Adrenal gland (tissue), 9 donors: ENCODE measurements at regions not wholly inside any gene's neighbourhood (a gene's known extent, or its start where the extent isn't known, plus 50 kb on each side); places are given as distances from the start of the nearest gene placed in this dataset.

Experiments
- DNase-seq, 7 donors: peaks; one replicate each; pipeline ENCODE4 v3.0.0-alpha.2; 2019 to 2020
- H3K27ac ChIP-seq, 5 donors: fragments of 200-600 bp; sonication (generic) in 4 of 5; 1 replicate in 3 of 5; 2 replicates in 2 of 5; pipeline versions ENCODE4 v1.5.1 to v1.8.0; 2016 to 2020; ENCODE audit warnings: mild to moderate bottlenecking in 1 of 5
- H3K27me3 ChIP-seq: fragments of 200-600 bp; 2 replicates; pipeline ENCODE4 v1.8.0; 2021
- H3K36me3 ChIP-seq, 2 donors: fragments of 200-600 bp; replicated peaks in 1 of 2; 1 replicate in 1 of 2; 2 replicates in 1 of 2; pipeline versions ENCODE4 v1.5.1 to v1.8.0; 2018 to 2022
- H3K4me1 ChIP-seq, 2 donors: fragments of 200-600 bp; replicated peaks in 1 of 2; 1 replicate in 1 of 2; 2 replicates in 1 of 2; pipeline versions ENCODE4 v1.5.1 to v1.8.0; 2018 to 2021
- H3K4me3 ChIP-seq, 4 donors: fragments of 200-600 bp; sonication (generic) in 3 of 4; one replicate each; pipeline ENCODE4 v1.5.1; 2016 to 2018
- H3K9me3 ChIP-seq, 3 donors: fragments of 200-600 bp; sonication (generic) in 1 of 3; replicated peaks in 1 of 3; 1 replicate in 2 of 3; 2 replicates in 1 of 3; pipeline versions ENCODE4 v1.5.1 to v1.8.0; 2016 to 2021
- CTCF ChIP-seq, 6 experiments: fragments of 450-650 bp in 4 of 6; fragments of 200-600 bp in 2 of 6; sonication (generic) in 1 of 6; IDR thresholded peaks; 1 replicate in 5 of 6; 2 replicates in 1 of 6; pipeline versions ENCODE4 v1.5.1 to v1.8.0; 2016 to 2021; ENCODE audit warnings: antibody characterized with exemption in 6 of 6, mild to moderate bottlenecking in 2 of 6, moderate library complexity in 1 of 6
- POLR2A ChIP-seq, 2 donors: fragments of 450-650 bp; IDR thresholded peaks; one replicate each; pipeline ENCODE4 v1.6.1; 2017; ENCODE audit warnings: antibody characterized with exemption in 2 of 2, mild to moderate bottlenecking in 2 of 2, moderate library complexity in 1 of 2
- WGBS, 4 donors: extraction: QIAGEN DNeasy Blood & Tissue Kit in 2 of 4; methylation state at CpG; one replicate each; pipeline versions ENCODE4 v1.1.5 to v1.1.7; 2013 to 2017; 5-methylcytosine and 5-hydroxymethylcytosine counted together
- intact Hi-C, 2 donors: fragments of 100-400 bp; cut with DNase I; formaldehyde crosslinking; loops; one replicate each; pipeline versions ENCODE4 v1.14.1 to v1.15.0; 2022 to 2023
- donor health status: healthy with polysubstance abuse.
- donor health status: Bipolar disorder and iron deficiency.
- donor health status: DM: yes; HTN: yes; CAD: no.
- donor health status: DM: no; HTN: no; CAD: no.
- donor health status: DM: no; HTN: no; CAD: no.

- TF ChIP-seq CTCF (IDR thresholded peaks at IDR 0.05) = no peak
- no peak for TF ChIP-seq POLR2A (IDR thresholded peaks at IDR 0.05)
- H3K9me3 ChIP-seq = no peaks in the 10 kb centered on the region
- no peak overlapping the region for H3K4me3 ChIP-seq
- intact Hi-C loops = no loop called here
- no peaks in the 10 kb centered on the region for H3K27me3 ChIP-seq
- H3K4me1 ChIP-seq = no peaks in the 10 kb centered on the region
- DNase-seq = no peak
- H3K27ac ChIP-seq = no peak overlapping the region
- no peaks in the 10 kb centered on the region for H3K36me3 ChIP-seq
- WGBS, 4 donors = 55 to 62% (median 58%) methylated on average over 6 to 9 of the region's 9 CpGs
These were observed 71.8 kb upstream of the LHFPL2 start for GRCh38 chr5:78720227-78720985.

- WGBS, 4 donors = 86 to 92% (median 89%) methylated on average over 8 of the region's 8 CpGs
- H3K27me3 ChIP-seq = no peaks in the 10 kb centered on the region
These were observed 71.1 kb upstream of the LHFPL2 start for GRCh38 chr5:78719504-78720219.

DNA sequence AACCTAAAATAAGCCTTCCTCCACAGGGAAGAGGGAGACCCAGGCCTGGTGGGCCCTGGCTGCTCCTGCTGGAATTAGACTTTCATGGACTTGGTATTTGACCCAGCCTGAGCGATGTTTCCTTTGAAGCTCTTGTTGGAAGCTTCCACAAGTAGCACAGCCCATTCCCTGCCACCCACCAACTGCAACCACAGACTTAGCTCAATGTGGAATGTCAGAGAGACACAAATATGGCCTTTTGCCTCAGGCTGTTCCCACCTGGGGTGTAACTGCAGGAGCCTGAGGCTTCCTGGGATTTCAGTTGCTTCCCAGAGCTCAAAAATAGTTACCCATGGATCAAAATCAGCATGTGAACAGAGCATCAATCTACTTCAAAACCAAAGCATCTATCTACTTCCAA, 70.3 kb upstream of the LHFPL2 start:
- no peaks in the 10 kb centered on the region for H3K36me3 ChIP-seq
- TF ChIP-seq POLR2A (IDR thresholded peaks at IDR 0.05) (no peak), CTCF (IDR thresholded peaks at IDR 0.05) (no peak)
- no peak overlapping the region for H3K4me3 ChIP-seq
- WGBS, 4 donors = 75 to 100% (median 92%) methylated on average over 1 of the region's 1 CpG
- DNase-seq = no peak
- intact Hi-C loops = no loop called here
- no peaks in the 10 kb centered on the region for H3K4me1 ChIP-seq
- H3K9me3 ChIP-seq = no peaks in the 10 kb centered on the region
- no peak overlapping the region for H3K27ac ChIP-seq
- H3K27me3 ChIP-seq = no peaks in the 10 kb centered on the region

More at GRCh38 chr5:78719504-78720219, 71.1 kb upstream of the LHFPL2 start:
- no peaks in the 10 kb centered on the region for H3K9me3 ChIP-seq
- no peak overlapping the region for H3K4me3 ChIP-seq
- intact Hi-C loops = no loop called here
- DNase-seq = no peak
- H3K36me3 ChIP-seq = no peaks in the 10 kb centered on the region
- H3K27ac ChIP-seq = no peak overlapping the region
- H3K4me1 ChIP-seq = no peaks in the 10 kb centered on the region
- TF ChIP-seq CTCF (IDR thresholded peaks at IDR 0.05) = no peak
- no peak for TF ChIP-seq POLR2A (IDR thresholded peaks at IDR 0.05)

DNA sequence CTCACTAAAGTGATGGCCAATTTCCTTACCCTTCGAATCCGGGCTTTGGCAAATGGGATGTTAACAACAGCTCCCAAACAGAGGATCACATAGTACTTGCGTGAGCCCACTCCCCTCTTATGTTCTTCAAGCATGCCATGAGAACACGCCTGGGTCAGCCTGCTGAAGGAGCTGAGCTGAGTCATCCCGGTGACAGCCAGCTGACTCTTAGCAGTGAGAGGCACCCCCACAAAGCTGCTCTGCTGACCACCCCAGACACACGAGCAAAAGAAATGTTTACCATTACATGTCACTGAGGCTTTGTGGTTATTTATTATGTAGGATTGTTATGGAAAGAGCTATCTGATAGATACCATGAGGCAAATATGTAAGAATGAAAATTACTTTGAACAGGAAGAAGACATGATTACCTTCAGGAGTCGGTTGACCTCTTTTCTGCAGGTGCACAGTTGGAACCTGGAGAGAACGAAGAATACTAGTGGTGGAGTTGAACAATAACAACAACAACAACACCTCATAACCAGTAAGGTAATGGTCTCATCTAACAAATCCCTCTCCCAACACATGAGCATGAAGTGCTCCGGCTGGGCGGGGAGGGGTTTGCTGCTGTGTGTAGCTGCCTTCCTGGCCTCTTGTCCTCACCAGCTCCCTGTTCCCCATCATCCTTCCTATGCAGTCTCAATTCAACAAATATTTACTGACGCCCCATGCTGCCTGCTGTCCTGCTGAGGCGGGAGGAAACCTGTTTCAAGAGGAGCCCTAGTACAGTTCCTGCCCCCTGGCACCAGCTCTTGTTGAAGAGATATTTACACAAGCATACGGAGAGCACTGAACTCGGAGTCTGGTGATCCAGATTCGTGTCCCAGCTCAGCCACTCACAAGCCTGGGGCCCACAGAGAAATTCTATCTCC, 69.4 kb upstream of the LHFPL2 start:
- no peak overlapping the region for H3K27ac ChIP-seq
- H3K9me3 ChIP-seq = no peaks in the 10 kb centered on the region
- no peak overlapping the region for H3K4me3 ChIP-seq
- WGBS, 4 donors = 80 to 92% (median 88%) methylated on average over 11 to 15 of the region's 15 CpGs
- no peaks in the 10 kb centered on the region for H3K36me3 ChIP-seq
- H3K27me3 ChIP-seq = no peaks in the 10 kb centered on the region
- TF ChIP-seq CTCF (IDR thresholded peaks at IDR 0.05) (no peak), POLR2A (IDR thresholded peaks at IDR 0.05) (no peak)
- intact Hi-C loops = no loop called here
- no peak for DNase-seq
- no peaks in the 10 kb centered on the region for H3K4me1 ChIP-seq
